ENCODE measurements at regions not wholly inside any gene's neighbourhood (a gene's known extent, or its start where the extent isn't known, plus 50 kb on each side); places are given as distances from the start of the nearest gene placed in this dataset.

- peak overlapping the region; percentile 96 for H3K27ac Mint-ChIP-seq (ENCODE audit: unreplicated experiment)
- peaks cover 25% of the 10 kb centered on the region for H3K4me1 Mint-ChIP-seq (ENCODE audit: low read depth, unreplicated experiment)
- peak overlapping the region; percentile 56 for H3K4me3 Mint-ChIP-seq (ENCODE audit: unreplicated experiment)
Observed at GRCh38 chr5:142390334-142390733, 65.5 kb upstream of the SPRY4 start.

DNA sequence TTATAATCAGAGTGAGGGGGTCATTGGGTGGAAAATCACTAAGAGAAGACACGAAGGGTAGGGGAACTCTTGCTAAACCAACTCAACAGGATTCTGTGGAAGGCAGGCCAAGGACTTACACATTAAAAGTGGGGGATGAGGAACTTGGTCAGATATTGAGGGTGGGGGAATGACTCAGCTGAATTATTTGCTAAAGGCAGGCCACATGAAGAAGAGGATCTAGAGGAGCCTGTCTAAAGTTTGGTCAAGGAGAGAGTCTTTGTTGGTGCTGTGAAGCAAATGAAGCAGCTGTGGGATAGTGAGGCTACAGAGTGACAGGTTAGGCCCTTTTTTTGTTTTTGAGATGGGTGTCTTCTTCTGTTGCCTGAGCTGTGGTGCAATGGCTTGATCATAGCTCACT lies 63.9 kb upstream of the SPRY4 start:
- no peak for TF ChIP-seq CTCF (IDR thresholded peaks at IDR 0.05; ENCODE audit: partially characterized antibody, unreplicated experiment)
- peak overlapping the region; percentile 36 for H3K27ac Mint-ChIP-seq (ENCODE audit: unreplicated experiment)

More at GRCh38 chr5:142390334-142390733, 65.5 kb upstream of the SPRY4 start:
- no peak for TF ChIP-seq CTCF (IDR thresholded peaks at IDR 0.05; ENCODE audit: partially characterized antibody, unreplicated experiment)
- Mint-ChIP-seq H3K9me3 (ENCODE audit: unreplicated experiment) (peaks cover 8% of the 10 kb centered on the region), H3K27me3 (ENCODE audit: unreplicated experiment) (peaks cover 2% of the 10 kb centered on the region), H3K36me3 (ENCODE audit: unreplicated experiment) (peaks cover 3% of the 10 kb centered on the region)
- no peak for DNase-seq

GRCh38 chr5:142387024-142387682 lies 62.3 kb upstream of the SPRY4 start:
- H3K4me3 Mint-ChIP-seq (ENCODE audit: unreplicated experiment), result no peak overlapping the region
- peaks cover 25% of the 10 kb centered on the region for H3K4me1 Mint-ChIP-seq (ENCODE audit: low read depth, unreplicated experiment)
- TF ChIP-seq CTCF (IDR thresholded peaks at IDR 0.05; ENCODE audit: partially characterized antibody, unreplicated experiment), result no peak
- H3K27ac Mint-ChIP-seq (ENCODE audit: unreplicated experiment), result no peak overlapping the region
- H3K9me3 Mint-ChIP-seq (ENCODE audit: unreplicated experiment), result peaks cover 6% of the 10 kb centered on the region
- H3K27me3 Mint-ChIP-seq (ENCODE audit: unreplicated experiment), result peaks cover 2% of the 10 kb centered on the region
- H3K36me3 Mint-ChIP-seq (ENCODE audit: unreplicated experiment), result no peaks in the 10 kb centered on the region
- DNase-seq, result no peak

More for the DNA sequence above, 63.9 kb upstream of the SPRY4 start:
- no peak for DNase-seq
- H3K4me3 Mint-ChIP-seq (ENCODE audit: unreplicated experiment), result no peak overlapping the region
- H3K4me1 Mint-ChIP-seq (ENCODE audit: low read depth, unreplicated experiment), result peaks cover 25% of the 10 kb centered on the region
- H3K36me3 Mint-ChIP-seq (ENCODE audit: unreplicated experiment), result no peaks in the 10 kb centered on the region
- H3K9me3 Mint-ChIP-seq (ENCODE audit: unreplicated experiment), result peaks cover 6% of the 10 kb centered on the region
- H3K27me3 Mint-ChIP-seq (ENCODE audit: unreplicated experiment), result peaks cover 2% of the 10 kb centered on the region

DNA sequence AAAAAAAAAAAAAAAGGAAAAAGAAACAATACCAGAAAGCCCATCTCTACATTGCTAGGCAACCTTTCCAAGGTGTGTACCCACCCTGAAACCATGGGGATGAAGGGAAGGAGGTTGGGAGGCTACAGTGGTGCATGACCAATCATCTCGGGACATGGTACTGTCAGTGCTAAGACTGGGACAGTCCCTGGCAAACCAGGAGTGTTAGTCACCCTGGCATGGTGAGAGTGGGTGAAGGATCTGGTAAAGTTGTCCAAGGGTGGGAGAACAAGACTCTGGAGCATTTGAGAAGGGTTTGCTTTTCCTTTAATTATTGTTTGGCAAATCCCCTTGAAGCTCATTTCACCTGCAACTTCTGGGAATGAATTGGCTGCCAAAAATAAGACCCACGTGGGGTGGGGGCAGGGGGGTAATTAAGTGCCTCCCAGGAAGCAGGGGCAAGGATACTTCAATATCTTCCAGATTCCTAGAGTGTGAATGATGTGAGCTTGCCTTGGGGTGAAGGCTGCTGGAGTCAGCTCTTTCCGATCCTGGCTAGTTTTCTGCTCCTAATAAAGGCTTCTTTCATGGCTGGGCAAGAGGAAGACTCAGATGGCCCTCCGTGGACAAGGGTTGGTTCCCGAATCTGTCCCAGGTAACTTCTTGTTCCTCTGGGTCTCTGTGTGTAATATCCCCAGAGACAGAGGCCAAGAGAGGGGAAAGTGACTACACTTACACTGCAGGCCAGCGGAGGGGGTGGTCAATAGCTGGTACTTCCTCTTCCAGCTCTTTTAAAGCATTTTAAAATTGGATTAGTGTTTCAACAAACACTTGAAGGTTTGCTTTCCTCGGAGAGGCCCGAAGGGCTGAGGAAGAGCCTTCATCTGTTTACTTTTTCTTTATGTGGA lies 61.6 kb upstream of the SPRY4 start:
- no peaks in the 10 kb centered on the region for H3K36me3 Mint-ChIP-seq (ENCODE audit: unreplicated experiment)
- H3K4me3 Mint-ChIP-seq (ENCODE audit: unreplicated experiment), result no peak overlapping the region

More for the DNA sequence above, 61.6 kb upstream of the SPRY4 start:
- peaks cover 6% of the 10 kb centered on the region for H3K9me3 Mint-ChIP-seq (ENCODE audit: unreplicated experiment)
- TF ChIP-seq CTCF (IDR thresholded peaks at IDR 0.05; ENCODE audit: partially characterized antibody, unreplicated experiment), result no peak
- H3K27ac Mint-ChIP-seq (ENCODE audit: unreplicated experiment), result no peak overlapping the region
- DNase-seq, result no peak
- peaks cover 22% of the 10 kb centered on the region for H3K4me1 Mint-ChIP-seq (ENCODE audit: low read depth, unreplicated experiment)
- H3K27me3 Mint-ChIP-seq (ENCODE audit: unreplicated experiment), result peaks cover 2% of the 10 kb centered on the region
